Astrocyte (in vitro differentiated cells and primary cell): ENCODE measurements at regions not wholly inside any gene's neighbourhood (a gene's known extent, or its start where the extent isn't known, plus 50 kb on each side); places are given as distances from the start of the nearest gene placed in this dataset.

Source experiments
- DNase-seq: peaks from one replicate; pipeline ENCODE4 v3.0.0-alpha.2; 2010; ENCODE audit warnings: low read depth
- FAIRE-seq: peaks from 2 replicates; lab custom pipeline; 2011; peaks lifted over from hg19 to GRCh38; lab: Jason Lieb, UNC
- H2AFZ ChIP-seq: 2 replicates; pipeline ENCODE4 v1.6.0; 2012; ENCODE audit warnings: low read depth, low read length, inconsistent platforms
- H3K27ac ChIP-seq: 2 replicates; pipeline ENCODE4 v1.5.1; 2011; ENCODE audit warnings: low read depth, low read length, inconsistent platforms
- H3K27me3 ChIP-seq: 2 replicates; pipeline ENCODE4 v1.6.0; 2011; ENCODE audit warnings: low read length, inconsistent platforms; ENCODE audit not compliant: insufficient read depth
- H3K36me3 ChIP-seq: 2 replicates; pipeline ENCODE4 v1.5.1; 2011; ENCODE audit warnings: low read length, inconsistent platforms; ENCODE audit not compliant: insufficient read depth
- H3K4me1 ChIP-seq: 2 replicates; pipeline ENCODE4 v1.5.1; 2011; ENCODE audit warnings: low read length, inconsistent platforms; ENCODE audit not compliant: insufficient read depth
- H3K4me2 ChIP-seq: 2 replicates; pipeline ENCODE4 v1.6.0; 2012; ENCODE audit warnings: low read length, inconsistent platforms
- H3K4me3 ChIP-seq: 2 replicates; pipeline ENCODE4 v1.5.1; 2011; ENCODE audit warnings: low read depth, mild to moderate bottlenecking, low read length, inconsistent platforms; ENCODE audit not compliant: insufficient read depth
- H3K79me2 ChIP-seq: 2 replicates; pipeline ENCODE4 v1.6.0; 2012; ENCODE audit warnings: mild to moderate bottlenecking, low read length, inconsistent platforms; ENCODE audit not compliant: insufficient read depth
- H3K9ac ChIP-seq: 2 replicates; pipeline ENCODE4 v1.6.0; 2012; ENCODE audit warnings: mild to moderate bottlenecking, low read length, inconsistent platforms
- H3K9me3 ChIP-seq: 2 replicates; pipeline ENCODE4 v1.5.1; 2012; ENCODE audit warnings: low read depth, mild to moderate bottlenecking, low read length, inconsistent platforms; ENCODE audit not compliant: insufficient read depth
- H4K20me1 ChIP-seq: 2 replicates; pipeline ENCODE4 v1.6.0; 2012; ENCODE audit warnings: low read length, inconsistent platforms; ENCODE audit not compliant: insufficient read depth
- H3K27ac Mint-ChIP-seq: one replicate; pipeline ENCODE4 v1.8.0; 2021; ENCODE audit warnings: mild to moderate bottlenecking, mixed read lengths; ENCODE audit not compliant: unreplicated experiment
- H3K27me3 Mint-ChIP-seq: one replicate; pipeline ENCODE4 v1.8.0; 2021; ENCODE audit warnings: low read depth, mixed read lengths; ENCODE audit not compliant: unreplicated experiment
- H3K36me3 Mint-ChIP-seq: one replicate; pipeline ENCODE4 v1.8.0; 2021; ENCODE audit warnings: low read depth, mixed read lengths; ENCODE audit not compliant: unreplicated experiment
- H3K4me1 Mint-ChIP-seq: one replicate; pipeline ENCODE4 v1.8.0; 2021; ENCODE audit warnings: low read depth, mixed read lengths; ENCODE audit not compliant: unreplicated experiment
- H3K4me3 Mint-ChIP-seq: one replicate; pipeline ENCODE4 v1.8.0; 2021; ENCODE audit warnings: mild to moderate bottlenecking, moderate library complexity, mixed read lengths; ENCODE audit not compliant: unreplicated experiment
- H3K9me3 Mint-ChIP-seq: one replicate; pipeline ENCODE4 v1.8.0; 2021; ENCODE audit warnings: mild to moderate bottlenecking, mixed read lengths; ENCODE audit not compliant: unreplicated experiment
- EZH2 ChIP-seq: IDR thresholded peaks from 2 replicates; pipeline ENCODE4 v1.6.1; 2012; ENCODE audit warnings: mild to moderate bottlenecking, low read length, inconsistent platforms; ENCODE audit not compliant: insufficient read depth
- TF ChIP-seq, protein P1 (sequence below): IDR thresholded peaks from 2 replicates; pipeline ENCODE4 v1.5.1; 2011; ENCODE audit warnings: low read depth, mild to moderate bottlenecking, inconsistent platforms, low read length, moderate library complexity; ENCODE audit not compliant: insufficient read depth

DNA sequence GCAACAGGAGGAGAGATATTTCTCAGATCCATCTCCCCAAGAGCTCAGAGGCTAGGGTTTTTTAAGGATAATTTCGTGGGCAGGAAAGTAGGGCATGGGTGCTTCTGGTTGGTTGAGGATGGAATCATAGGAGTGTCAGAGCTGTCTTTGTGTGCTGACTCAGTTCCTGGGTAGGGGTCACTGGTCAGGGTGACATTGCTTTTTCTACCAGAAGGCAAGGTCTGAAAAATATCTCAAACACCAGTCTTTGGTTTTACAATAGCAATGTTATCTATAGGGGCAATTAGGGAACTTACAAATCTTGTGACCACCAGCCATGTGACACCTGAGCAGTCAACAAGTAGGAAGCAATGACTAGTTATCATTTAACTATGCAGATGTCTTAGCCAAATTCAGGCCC lies 82.9 kb upstream of the DYNLRB2 start:
- H3K27ac ChIP-seq: no peak overlapping the region
- no peak overlapping the region for H3K9ac ChIP-seq
- H3K4me3 ChIP-seq: no peak overlapping the region
- H3K27me3 ChIP-seq: peaks cover 4% of the 10 kb centered on the region
- DNase-seq: no peak
- no peak overlapping the region for H2AFZ ChIP-seq
- H3K4me1 ChIP-seq: no peaks in the 10 kb centered on the region
- no peak overlapping the region for H3K4me3 Mint-ChIP-seq
- H3K36me3 ChIP-seq: no peaks in the 10 kb centered on the region
- H3K79me2 ChIP-seq: no peaks in the 10 kb centered on the region
- no peak for TF ChIP-seq EZH2
- TF ChIP-seq, protein P1, sequence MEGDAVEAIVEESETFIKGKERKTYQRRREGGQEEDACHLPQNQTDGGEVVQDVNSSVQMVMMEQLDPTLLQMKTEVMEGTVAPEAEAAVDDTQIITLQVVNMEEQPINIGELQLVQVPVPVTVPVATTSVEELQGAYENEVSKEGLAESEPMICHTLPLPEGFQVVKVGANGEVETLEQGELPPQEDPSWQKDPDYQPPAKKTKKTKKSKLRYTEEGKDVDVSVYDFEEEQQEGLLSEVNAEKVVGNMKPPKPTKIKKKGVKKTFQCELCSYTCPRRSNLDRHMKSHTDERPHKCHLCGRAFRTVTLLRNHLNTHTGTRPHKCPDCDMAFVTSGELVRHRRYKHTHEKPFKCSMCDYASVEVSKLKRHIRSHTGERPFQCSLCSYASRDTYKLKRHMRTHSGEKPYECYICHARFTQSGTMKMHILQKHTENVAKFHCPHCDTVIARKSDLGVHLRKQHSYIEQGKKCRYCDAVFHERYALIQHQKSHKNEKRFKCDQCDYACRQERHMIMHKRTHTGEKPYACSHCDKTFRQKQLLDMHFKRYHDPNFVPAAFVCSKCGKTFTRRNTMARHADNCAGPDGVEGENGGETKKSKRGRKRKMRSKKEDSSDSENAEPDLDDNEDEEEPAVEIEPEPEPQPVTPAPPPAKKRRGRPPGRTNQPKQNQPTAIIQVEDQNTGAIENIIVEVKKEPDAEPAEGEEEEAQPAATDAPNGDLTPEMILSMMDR: no peak
- no peaks in the 10 kb centered on the region for H3K36me3 Mint-ChIP-seq
- H3K9me3 ChIP-seq: no peaks in the 10 kb centered on the region
- peaks cover 13% of the 10 kb centered on the region for H3K4me1 Mint-ChIP-seq
- no peak overlapping the region for H3K27ac Mint-ChIP-seq
- no peaks in the 10 kb centered on the region for H3K9me3 Mint-ChIP-seq
- H3K4me2 ChIP-seq: no peak overlapping the region
- no peak for FAIRE-seq
- peaks cover 3% of the 10 kb centered on the region for H3K27me3 Mint-ChIP-seq
- H4K20me1 ChIP-seq: no peaks in the 10 kb centered on the region

DNA sequence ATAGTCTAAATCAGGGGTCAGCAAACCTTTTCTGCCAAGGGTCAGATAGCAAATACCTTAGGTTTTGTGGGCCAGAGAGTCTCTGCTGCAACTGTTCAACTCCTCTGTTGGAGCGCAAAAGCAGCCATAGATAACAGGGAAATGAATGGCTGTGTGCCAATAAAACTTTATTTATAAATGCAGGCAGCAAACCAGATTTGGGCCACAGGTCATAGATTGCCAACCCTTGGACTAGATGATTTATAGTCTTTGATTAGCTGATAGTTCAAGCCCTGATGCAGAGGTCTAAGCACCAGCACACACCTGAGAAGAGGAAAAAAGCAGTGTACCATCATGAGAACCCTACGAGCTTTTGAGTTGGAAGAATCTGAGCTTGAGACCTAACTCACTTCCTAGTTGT lies 86.0 kb upstream of the DYNLRB2 start:
- H3K4me3 ChIP-seq: no peak overlapping the region
- no peaks in the 10 kb centered on the region for H4K20me1 ChIP-seq
- H3K27ac ChIP-seq: no peak overlapping the region
- H3K36me3 ChIP-seq: no peaks in the 10 kb centered on the region
- no peaks in the 10 kb centered on the region for H3K9me3 ChIP-seq
- H3K36me3 Mint-ChIP-seq: no peaks in the 10 kb centered on the region
- no peaks in the 10 kb centered on the region for H3K9me3 Mint-ChIP-seq
- H3K4me2 ChIP-seq: no peak overlapping the region
- H3K9ac ChIP-seq: no peak overlapping the region
- no peak for FAIRE-seq
- no peak for DNase-seq
- H2AFZ ChIP-seq: no peak overlapping the region
- peaks cover 8% of the 10 kb centered on the region for H3K4me1 Mint-ChIP-seq
- peaks cover 2% of the 10 kb centered on the region for H3K27me3 ChIP-seq
- H3K79me2 ChIP-seq: no peaks in the 10 kb centered on the region
- H3K4me1 ChIP-seq: no peaks in the 10 kb centered on the region
- H3K27me3 Mint-ChIP-seq: peaks cover 6% of the 10 kb centered on the region
- no peak overlapping the region for H3K27ac Mint-ChIP-seq
- TF ChIP-seq, protein P1: no peak
- TF ChIP-seq EZH2: no peak
- no peak overlapping the region for H3K4me3 Mint-ChIP-seq

DNA sequence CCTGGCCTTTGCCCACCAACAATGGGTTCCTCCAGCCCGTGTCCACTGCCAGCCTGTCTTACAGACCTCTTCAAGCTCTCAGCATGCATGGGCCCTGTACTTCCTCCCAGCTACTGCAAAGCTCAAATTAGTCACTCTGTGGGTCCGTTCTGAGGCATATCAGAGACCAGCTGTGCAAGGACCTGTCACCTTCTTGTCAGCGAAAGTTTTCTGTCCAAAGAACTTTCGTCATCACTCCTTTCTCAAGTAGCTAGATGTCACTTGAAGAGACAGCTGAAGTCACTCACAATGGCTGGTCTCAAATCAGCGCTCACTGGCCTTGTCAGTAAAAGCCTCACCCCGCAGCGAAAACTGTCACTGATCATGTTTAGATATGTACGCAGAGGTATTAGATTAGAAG lies 91.4 kb upstream of the DYNLRB2 start:
- TF ChIP-seq EZH2: no peak
- TF ChIP-seq, protein P1: no peak
- Histone ChIP-seq H2AFZ (no peak overlapping the region), H3K4me2 (no peak overlapping the region), H3K9me3 (no peaks in the 10 kb centered on the region), H3K27me3 (no peaks in the 10 kb centered on the region), H3K9ac (no peak overlapping the region), H3K79me2 (no peaks in the 10 kb centered on the region), H3K27ac (no peak overlapping the region), H3K4me1 (no peaks in the 10 kb centered on the region), H3K4me3 (no peak overlapping the region), H3K36me3 (no peaks in the 10 kb centered on the region), H4K20me1 (no peaks in the 10 kb centered on the region)
- no peak for DNase-seq
- FAIRE-seq: no peak
- peaks cover 3% of the 10 kb centered on the region for H3K27me3 Mint-ChIP-seq
- H3K27ac Mint-ChIP-seq: no peak overlapping the region
- H3K36me3 Mint-ChIP-seq: no peaks in the 10 kb centered on the region
- H3K4me1 Mint-ChIP-seq: no peaks in the 10 kb centered on the region
- no peak overlapping the region for H3K4me3 Mint-ChIP-seq
- H3K9me3 Mint-ChIP-seq: no peaks in the 10 kb centered on the region
